Vagina (tissue), 2 donors: ENCODE measurements at regions not wholly inside any gene's neighbourhood (a gene's known extent, or its start where the extent isn't known, plus 50 kb on each side); places are given as distances from the start of the nearest gene placed in this dataset.

Experiments used
- DNase-seq, 2 donors: peaks; one replicate each; pipeline ENCODE4 v3.0.0-alpha.2; 2017; ENCODE audit errors: extremely low spot score in 2 of 2
- H3K27ac ChIP-seq: fragments of 200-600 bp; sonication (generic); one replicate; pipeline ENCODE4 v1.5.1; 2019
- H3K27me3 ChIP-seq: fragments of 200-600 bp; sonication (generic); one replicate; pipeline ENCODE4 v1.5.1; 2019
- H3K36me3 ChIP-seq, 2 donors: fragments of 200-600 bp; sonication (generic); one replicate each; pipeline ENCODE4 v1.5.1; 2017 to 2019
- H3K4me1 ChIP-seq: fragments of 200-600 bp; sonication (generic); one replicate; pipeline ENCODE4 v1.5.1; 2019
- H3K4me3 ChIP-seq, 2 donors: fragments of 200-600 bp; sonication (generic); 1 replicate in 1 of 2; 2 replicates in 1 of 2; pipeline ENCODE4 v1.5.1; 2016 to 2019
- H3K9me3 ChIP-seq: fragments of 200-600 bp; sonication (generic); one replicate; pipeline ENCODE4 v1.5.1; 2019
- CTCF ChIP-seq, 3 experiments: fragments of 450-650 bp in 2 of 3; fragments of 200-600 bp in 1 of 3; sonication (generic) in 1 of 3; IDR thresholded peaks; one replicate each; pipeline ENCODE4 v1.5.1; 2017 to 2019; ENCODE audit warnings: antibody characterized with exemption in 3 of 3, mild to moderate bottlenecking in 2 of 3, moderate library complexity in 2 of 3
- POLR2A ChIP-seq, 2 donors: fragments of 450-650 bp; IDR thresholded peaks; one replicate each; pipeline ENCODE4 v1.6.1; 2017; ENCODE audit warnings: antibody characterized with exemption in 2 of 2, mild to moderate bottlenecking in 2 of 2, moderate library complexity in 2 of 2
- POLR2AphosphoS5 ChIP-seq, 2 donors: sonication (generic); formaldehyde crosslinking; IDR thresholded peaks; one replicate each; pipeline ENCODE4 v1.9.0; 2017; ENCODE audit warnings: antibody characterized with exemption in 2 of 2, mild to moderate bottlenecking in 2 of 2, low read depth in 1 of 2; ENCODE audit not compliant: insufficient read depth in 1 of 2
- intact Hi-C: fragments of 100-400 bp; cut with DNase I; formaldehyde crosslinking; loops from one replicate; pipeline ENCODE4 v1.15.1; 2023

- Histone ChIP-seq H3K4me3 (no peak overlapping the region), H3K4me1 (no peaks in the 10 kb centered on the region), H3K36me3 (no peaks in the 10 kb centered on the region), H3K27me3 (no peaks in the 10 kb centered on the region), H3K9me3 (no peaks in the 10 kb centered on the region), H3K27ac (no peak overlapping the region)
- intact Hi-C loops = no loop called here
- TF ChIP-seq CTCF (IDR thresholded peaks at IDR 0.05) (no peak), POLR2A (IDR thresholded peaks at IDR 0.05) (no peak), POLR2AphosphoS5 (IDR thresholded peaks at IDR 0.05; ENCODE audit: insufficient read depth in 1 of 2, low read depth in 1 of 2) (no peak)
- DNase-seq = no peak
Measured at GRCh38 chr4:165625281-165625680, 246.5 kb downstream of the CPE start.

GRCh38 chr4:165626316-165626715 lies 246.7 kb upstream of the TLL1 start:
- no peak for TF ChIP-seq CTCF (IDR thresholded peaks at IDR 0.05)
- Histone ChIP-seq H3K4me1 (no peaks in the 10 kb centered on the region), H3K27me3 (no peaks in the 10 kb centered on the region), H3K27ac (no peak overlapping the region), H3K9me3 (no peaks in the 10 kb centered on the region), H3K36me3 (no peaks in the 10 kb centered on the region), H3K4me3 (no peak overlapping the region)
- no peak for DNase-seq
- intact Hi-C loops = no loop called here

GRCh38 chr4:165627128-165627527 lies 245.9 kb upstream of the TLL1 start:
- Histone ChIP-seq H3K27me3 (no peaks in the 10 kb centered on the region), H3K4me1 (no peaks in the 10 kb centered on the region), H3K4me3 (no peak overlapping the region), H3K9me3 (no peaks in the 10 kb centered on the region), H3K36me3 (no peaks in the 10 kb centered on the region), H3K27ac (no peak overlapping the region)
- TF ChIP-seq CTCF (IDR thresholded peaks at IDR 0.05) (no peak), POLR2AphosphoS5 (IDR thresholded peaks at IDR 0.05; ENCODE audit: insufficient read depth in 1 of 2, low read depth in 1 of 2) (no peak), POLR2A (IDR thresholded peaks at IDR 0.05) (no peak)
- no peak for DNase-seq
- intact Hi-C loops = no loop called here

- no peaks in the 10 kb centered on the region for H3K27me3 ChIP-seq
- TF ChIP-seq POLR2A (IDR thresholded peaks at IDR 0.05) (no peak), CTCF (IDR thresholded peaks at IDR 0.05) (no peak), POLR2AphosphoS5 (IDR thresholded peaks at IDR 0.05; ENCODE audit: insufficient read depth in 1 of 2, low read depth in 1 of 2) (no peak)
- intact Hi-C loops = no loop called here
Measured at GRCh38 chr4:165627548-165627947, 245.5 kb upstream of the TLL1 start.

GRCh38 chr4:165628572-165628971 lies 244.5 kb upstream of the TLL1 start:
- no peak for TF ChIP-seq CTCF (IDR thresholded peaks at IDR 0.05)
- TF ChIP-seq POLR2AphosphoS5 (IDR thresholded peaks at IDR 0.05; ENCODE audit: insufficient read depth in 1 of 2, low read depth in 1 of 2) = no peak
- TF ChIP-seq POLR2A (IDR thresholded peaks at IDR 0.05) = no peak
- no peak overlapping the region for H3K27ac ChIP-seq
- intact Hi-C loops = no loop called here
- H3K9me3 ChIP-seq = no peaks in the 10 kb centered on the region
- H3K36me3 ChIP-seq = no peaks in the 10 kb centered on the region
- H3K4me1 ChIP-seq = no peaks in the 10 kb centered on the region
- DNase-seq = no peak
- H3K4me3 ChIP-seq = no peak overlapping the region
- no peaks in the 10 kb centered on the region for H3K27me3 ChIP-seq

More at GRCh38 chr4:165627548-165627947, 245.5 kb upstream of the TLL1 start:
- Histone ChIP-seq H3K4me1 (no peaks in the 10 kb centered on the region), H3K4me3 (no peak overlapping the region), H3K36me3 (no peaks in the 10 kb centered on the region), H3K9me3 (no peaks in the 10 kb centered on the region), H3K27ac (no peak overlapping the region)
- no peak for DNase-seq
